ENCODE measurements at regions not wholly inside any gene's neighbourhood (a gene's known extent, or its start where the extent isn't known, plus 50 kb on each side); places are given as distances from the start of the nearest gene placed in this dataset.
"Not testable (repeated sequence)": the region's sequence is repeated elsewhere in the genome, so short reads cannot be mapped to it uniquely, and the experiment has no call there.

GRCh38 chr21:10123508-10123885 lies 397.9 kb upstream of the TPTE start:
- not testable (repeated sequence) for TF ChIP-seq CTCF, POLR2AphosphoS5, EP300 (IDR thresholded peaks at IDR 0.05)

All from upper lobe of left lung (tissue), 4 donors.